Left lung (tissue), 4 donors: ENCODE measurements at regions not wholly inside any gene's neighbourhood (a gene's known extent, or its start where the extent isn't known, plus 50 kb on each side); places are given as distances from the start of the nearest gene placed in this dataset.

Experiments used
- ATAC-seq: fragments of 200-7000 bp; cut with Tn5 transposase; one replicate; pipeline ENCODE4 v1.9.1; 2020; ENCODE audit warnings: moderate library complexity
- DNase-seq, 4 donors: peaks; one replicate each; pipeline ENCODE4 v3.0.0-alpha.2; 2013 to 2020
- H3K27ac ChIP-seq, 2 donors: fragments of 200-600 bp; sonication (generic) in 1 of 2; one replicate each; pipeline versions ENCODE4 v1.5.0 to v1.8.0; 2020 to 2021
- H3K27me3 ChIP-seq, 2 donors: fragments of 200-600 bp; sonication (generic) in 1 of 2; one replicate each; pipeline versions ENCODE4 v1.5.0 to v1.8.0; 2020 to 2021
- H3K36me3 ChIP-seq, 2 donors: fragments of 200-600 bp; sonication (generic) in 1 of 2; one replicate each; pipeline versions ENCODE4 v1.5.0 to v1.8.0; 2020 to 2021
- H3K4me1 ChIP-seq, 2 donors: fragments of 200-600 bp; one replicate each; pipeline ENCODE4 v1.8.0; 2021
- H3K4me3 ChIP-seq, 2 donors: fragments of 200-600 bp; sonication (generic) in 1 of 2; one replicate each; pipeline versions ENCODE4 v1.5.0 to v1.8.0; 2020 to 2021; ENCODE audit warnings: mild to moderate bottlenecking in 1 of 2
- H3K9me3 ChIP-seq, 2 donors: fragments of 200-600 bp; sonication (generic) in 1 of 2; one replicate each; pipeline versions ENCODE4 v1.5.0 to v1.8.0; 2020 to 2021
- CTCF ChIP-seq, 2 donors: fragments of 200-600 bp; sonication (generic) in 1 of 2; IDR thresholded peaks; one replicate each; pipeline versions ENCODE4 v1.5.0 to v1.8.0; 2021; ENCODE audit warnings: antibody characterized with exemption in 2 of 2
- intact Hi-C, 2 donors: fragments of 100-400 bp; cut with DNase I; formaldehyde crosslinking; loops; one replicate each; pipeline versions ENCODE4 v1.11.2 to v1.14.2; 2022
- donor health status: DM: no; HTN: yes; CAD: no.
- donor health status: DM: no; HTN: no; CAD: no.

GRCh38 chr2:15882761-15883497 lies 57.4 kb upstream of the MYCN start:
- no peak for TF ChIP-seq CTCF (IDR thresholded peaks at IDR 0.05)
- H3K27ac ChIP-seq = no peak overlapping the region
- no peak for DNase-seq
- intact Hi-C loops = no loop called here
- H3K27me3 ChIP-seq = no peaks in the 10 kb centered on the region
- ATAC-seq = no peak
- H3K9me3 ChIP-seq = no peaks in the 10 kb centered on the region
- H3K36me3 ChIP-seq = no peaks in the 10 kb centered on the region
- H3K4me3 ChIP-seq = no peak overlapping the region
- H3K4me1 ChIP-seq = no peaks in the 10 kb centered on the region

GRCh38 chr2:15883684-15884083 lies 56.7 kb upstream of the MYCN start:
- intact Hi-C loops = no loop called here
- Histone ChIP-seq H3K4me3 (no peak overlapping the region), H3K36me3 (no peaks in the 10 kb centered on the region), H3K4me1 (no peaks in the 10 kb centered on the region), H3K9me3 (no peaks in the 10 kb centered on the region), H3K27ac (no peak overlapping the region), H3K27me3 (no peaks in the 10 kb centered on the region)
- TF ChIP-seq CTCF (IDR thresholded peaks at IDR 0.05) = no peak
- ATAC-seq (no peak), DNase-seq (no peak)

- Histone ChIP-seq H3K36me3 (no peaks in the 10 kb centered on the region), H3K4me3 (no peak overlapping the region), H3K4me1 (no peaks in the 10 kb centered on the region), H3K9me3 (no peaks in the 10 kb centered on the region), H3K27ac (no peak overlapping the region), H3K27me3 (no peaks in the 10 kb centered on the region)
- TF ChIP-seq CTCF (IDR thresholded peaks at IDR 0.05) = no peak
- DNase-seq = no peak
- intact Hi-C loops = no loop called here
- ATAC-seq = no peak
Measured at GRCh38 chr2:15884790-15885189, 55.6 kb upstream of the MYCN start.

GRCh38 chr2:15886231-15886630 lies 54.1 kb upstream of the MYCN start:
- Histone ChIP-seq H3K4me1 (no peaks in the 10 kb centered on the region), H3K4me3 (no peak overlapping the region), H3K27ac (no peak overlapping the region), H3K27me3 (no peaks in the 10 kb centered on the region), H3K36me3 (no peaks in the 10 kb centered on the region), H3K9me3 (no peaks in the 10 kb centered on the region)
- ATAC-seq (no peak), DNase-seq (no peak)
- TF ChIP-seq CTCF (IDR thresholded peaks at IDR 0.05) = no peak
- intact Hi-C loops = no loop called here

- intact Hi-C loops = no loop called here
- DNase-seq (peak in 3 of 4 donors; percentile 55 to 86 (median 86)), ATAC-seq (no peak)
- Histone ChIP-seq H3K4me1 (no peaks in the 10 kb centered on the region), H3K27ac (no peak overlapping the region), H3K36me3 (no peaks in the 10 kb centered on the region), H3K27me3 (no peaks in the 10 kb centered on the region), H3K4me3 (no peak overlapping the region), H3K9me3 (no peaks in the 10 kb centered on the region)
- TF ChIP-seq CTCF (IDR thresholded peaks at IDR 0.05) = no peak
Measured at GRCh38 chr2:15889442-15890123, 50.8 kb upstream of the MYCN start.
